ENCODE measurements at regions not wholly inside any gene's neighbourhood (a gene's known extent, or its start where the extent isn't known, plus 50 kb on each side); places are given as distances from the start of the nearest gene placed in this dataset.

GRCh38 chr16:80344570-80344969 lies 196.2 kb upstream of the DYNLRB2 start:
- Histone ChIP-seq H3K27ac (no peak overlapping the region), H3K4me1 (no peaks in the 10 kb centered on the region), H3K4me3 (no peak overlapping the region), H3K9me3 (peaks cover 0 to 4% of the 10 kb centered on the region in 2 donors), H3K36me3 (no peaks in the 10 kb centered on the region), H3K27me3 (no peaks in the 10 kb centered on the region)
- intact Hi-C loops (cut with DNase I), result no loop called here
- ATAC-seq (no peak), DNase-seq (no peak)
- TF ChIP-seq, protein P1, sequence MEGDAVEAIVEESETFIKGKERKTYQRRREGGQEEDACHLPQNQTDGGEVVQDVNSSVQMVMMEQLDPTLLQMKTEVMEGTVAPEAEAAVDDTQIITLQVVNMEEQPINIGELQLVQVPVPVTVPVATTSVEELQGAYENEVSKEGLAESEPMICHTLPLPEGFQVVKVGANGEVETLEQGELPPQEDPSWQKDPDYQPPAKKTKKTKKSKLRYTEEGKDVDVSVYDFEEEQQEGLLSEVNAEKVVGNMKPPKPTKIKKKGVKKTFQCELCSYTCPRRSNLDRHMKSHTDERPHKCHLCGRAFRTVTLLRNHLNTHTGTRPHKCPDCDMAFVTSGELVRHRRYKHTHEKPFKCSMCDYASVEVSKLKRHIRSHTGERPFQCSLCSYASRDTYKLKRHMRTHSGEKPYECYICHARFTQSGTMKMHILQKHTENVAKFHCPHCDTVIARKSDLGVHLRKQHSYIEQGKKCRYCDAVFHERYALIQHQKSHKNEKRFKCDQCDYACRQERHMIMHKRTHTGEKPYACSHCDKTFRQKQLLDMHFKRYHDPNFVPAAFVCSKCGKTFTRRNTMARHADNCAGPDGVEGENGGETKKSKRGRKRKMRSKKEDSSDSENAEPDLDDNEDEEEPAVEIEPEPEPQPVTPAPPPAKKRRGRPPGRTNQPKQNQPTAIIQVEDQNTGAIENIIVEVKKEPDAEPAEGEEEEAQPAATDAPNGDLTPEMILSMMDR (IDR thresholded peaks at IDR 0.05), result no peak

DNA sequence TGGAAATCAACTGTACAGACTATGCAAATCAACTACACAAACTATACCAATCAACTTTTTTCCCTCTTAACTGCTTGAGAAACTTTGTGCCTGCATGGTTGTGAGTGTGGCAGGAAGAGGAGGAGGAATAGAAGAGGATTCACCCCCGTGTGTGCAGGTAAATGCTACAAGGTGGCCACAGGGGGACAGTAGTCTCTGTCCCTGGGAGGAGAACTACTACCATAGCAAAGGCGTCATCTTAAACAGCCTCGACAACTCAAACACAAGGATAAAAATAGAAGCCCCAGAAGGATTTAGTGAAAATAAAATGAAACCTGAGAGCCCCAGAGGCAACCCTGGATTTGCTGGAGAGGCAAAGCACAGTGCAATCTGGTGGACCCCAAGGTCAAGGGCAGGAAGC lies 199.5 kb upstream of the DYNLRB2 start:
- DNase-seq (no peak), ATAC-seq (no peak)
- Histone ChIP-seq H3K36me3 (no peaks in the 10 kb centered on the region), H3K4me3 (no peak overlapping the region), H3K27ac (no peak overlapping the region), H3K9me3 (no peaks in the 10 kb centered on the region), H3K4me1 (no peaks in the 10 kb centered on the region), H3K27me3 (no peaks in the 10 kb centered on the region)
- TF ChIP-seq, protein P1 (IDR thresholded peaks at IDR 0.05), result no peak
- intact Hi-C loops (cut with DNase I), result no loop called here

DNA sequence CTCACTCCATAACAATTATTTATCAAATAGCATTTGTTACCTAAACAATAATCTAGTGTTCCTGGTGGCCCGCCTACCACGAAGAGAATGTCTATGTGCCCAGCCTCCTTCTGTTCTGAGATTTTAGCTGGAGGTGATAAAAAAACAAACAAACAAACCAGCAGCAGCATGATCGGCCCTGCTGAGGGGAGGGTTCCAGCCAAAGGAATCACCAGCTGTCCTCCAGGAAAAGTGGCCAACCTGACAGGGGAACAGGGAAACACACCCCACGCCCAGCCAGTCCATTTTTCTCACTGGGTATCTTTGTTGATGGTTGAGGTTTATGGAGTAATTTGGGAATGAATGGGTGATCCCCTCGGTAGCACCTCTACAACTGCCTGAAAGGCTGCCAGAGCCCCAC lies 203.0 kb upstream of the DYNLRB2 start:
- intact Hi-C loops (cut with DNase I), result no loop called here
- TF ChIP-seq, protein P1 (IDR thresholded peaks at IDR 0.05), result no peak
- Histone ChIP-seq H3K4me3 (no peak overlapping the region), H3K9me3 (no peaks in the 10 kb centered on the region), H3K36me3 (no peaks in the 10 kb centered on the region), H3K27ac (no peak overlapping the region), H3K27me3 (no peaks in the 10 kb centered on the region), H3K4me1 (no peaks in the 10 kb centered on the region)
- ATAC-seq, result no peak
- DNase-seq, result no peak

DNA sequence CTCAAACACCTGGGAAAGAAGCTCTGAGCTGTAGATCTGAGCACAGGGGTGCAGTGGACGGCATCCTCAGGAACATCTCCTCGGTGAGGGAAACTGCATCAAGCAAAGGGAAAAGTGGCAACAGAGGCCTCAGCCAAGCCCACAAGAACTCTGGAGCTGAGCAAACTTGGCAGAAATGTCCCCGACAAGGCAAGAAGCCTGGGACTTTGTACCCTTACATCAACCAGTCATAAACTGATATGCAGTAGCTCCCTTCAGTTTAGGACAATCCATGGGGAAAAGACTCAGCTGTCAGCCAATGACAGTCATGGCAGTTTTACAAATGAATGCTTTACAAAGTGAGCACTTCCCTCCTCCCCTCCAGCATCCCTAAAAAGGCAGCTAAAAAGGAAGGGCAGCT lies 210.0 kb upstream of the DYNLRB2 start:
- DNase-seq (no peak), ATAC-seq (no peak)
- Histone ChIP-seq H3K27me3 (no peaks in the 10 kb centered on the region), H3K4me1 (no peaks in the 10 kb centered on the region), H3K36me3 (no peaks in the 10 kb centered on the region), H3K9me3 (no peaks in the 10 kb centered on the region), H3K27ac (no peak overlapping the region), H3K4me3 (no peak overlapping the region)
- intact Hi-C loops (cut with DNase I), result no loop called here
- TF ChIP-seq, protein P1 (IDR thresholded peaks at IDR 0.05), result no peak

- TF ChIP-seq, protein P1 (IDR thresholded peaks at IDR 0.05), result no peak
- intact Hi-C loops (cut with DNase I), result no loop called here
- H3K4me3 ChIP-seq, result no peak overlapping the region
- no peak overlapping the region for H3K27ac ChIP-seq
- H3K27me3 ChIP-seq, result no peaks in the 10 kb centered on the region
- ATAC-seq (no peak), DNase-seq (no peak)
- no peaks in the 10 kb centered on the region for H3K4me1 ChIP-seq
- no peaks in the 10 kb centered on the region for H3K9me3 ChIP-seq
- no peaks in the 10 kb centered on the region for H3K36me3 ChIP-seq
Measured at GRCh38 chr16:80330150-80330549, 210.6 kb upstream of the DYNLRB2 start.

All from left lung (tissue), 4 donors.